Renal pelvis (tissue), 1 donor: ENCODE measurements at regions not wholly inside any gene's neighbourhood (a gene's known extent, or its start where the extent isn't known, plus 50 kb on each side); places are given as distances from the start of the nearest gene placed in this dataset.
A peak's percentile ranks its signal among the peaks of the same experiment; 100 is the strongest.
"Not testable (repeated sequence)": the region's sequence is repeated elsewhere in the genome, so short reads cannot be mapped to it uniquely, and the experiment has no call there.

Experiments used
- DNase-seq: peaks from one replicate; pipeline ENCODE4 v3.0.0-alpha.2; 2013

- DNase-seq: peak; percentile 7
Measured at GRCh38 chr7:32762925-32763293, 128.7 kb downstream of the KBTBD2 start.

- DNase-seq: peak; percentile 24
Measured at GRCh38 chr7:32762206-32762924, 129.2 kb downstream of the KBTBD2 start.

DNA sequence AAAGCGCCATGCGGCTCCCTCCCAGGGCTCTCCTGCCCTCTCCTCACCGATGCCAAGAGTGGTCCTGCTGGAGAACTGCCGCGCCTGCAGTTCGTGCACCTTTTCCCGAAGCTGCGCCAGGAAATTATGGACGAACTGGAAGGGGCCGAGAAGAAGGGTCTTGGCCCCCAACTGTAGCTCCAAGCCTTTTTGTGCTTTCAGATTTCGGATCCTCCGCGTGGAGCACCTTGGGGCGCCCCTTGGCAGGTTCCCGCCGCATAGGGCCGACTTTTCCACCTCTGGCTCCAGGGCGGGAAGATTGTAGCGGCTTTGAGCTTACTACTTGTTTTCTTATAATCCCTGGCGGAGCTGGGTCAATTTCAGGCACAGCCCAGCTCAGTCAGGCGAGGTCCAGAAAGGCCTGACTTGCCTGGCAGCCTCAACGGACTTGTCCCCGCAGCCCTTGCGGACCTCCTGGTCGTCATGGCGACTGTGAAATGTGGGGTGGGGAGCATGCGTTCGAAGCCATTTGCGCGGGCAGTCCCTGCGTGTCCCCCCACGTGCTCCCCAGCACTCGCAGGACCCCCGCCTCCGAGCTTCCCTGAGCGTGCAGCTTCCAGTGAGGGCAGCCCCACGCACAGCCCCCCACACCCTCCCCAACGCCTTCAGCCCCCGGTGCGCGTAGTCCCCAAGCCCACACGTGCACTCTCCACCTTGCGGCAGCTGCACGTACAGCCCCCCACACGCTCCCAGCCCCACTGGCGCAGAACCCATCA, 129.9 kb downstream of the KBTBD2 start:
- peak; percentile 20 for DNase-seq

GRCh38 chr7:32760755-32761154, 130.8 kb downstream of the KBTBD2 start:
- not testable (repeated sequence) for DNase-seq

- DNase-seq: not testable (repeated sequence)
Measured at GRCh38 chr7:32759859-32760258, 131.7 kb downstream of the KBTBD2 start.

DNA sequence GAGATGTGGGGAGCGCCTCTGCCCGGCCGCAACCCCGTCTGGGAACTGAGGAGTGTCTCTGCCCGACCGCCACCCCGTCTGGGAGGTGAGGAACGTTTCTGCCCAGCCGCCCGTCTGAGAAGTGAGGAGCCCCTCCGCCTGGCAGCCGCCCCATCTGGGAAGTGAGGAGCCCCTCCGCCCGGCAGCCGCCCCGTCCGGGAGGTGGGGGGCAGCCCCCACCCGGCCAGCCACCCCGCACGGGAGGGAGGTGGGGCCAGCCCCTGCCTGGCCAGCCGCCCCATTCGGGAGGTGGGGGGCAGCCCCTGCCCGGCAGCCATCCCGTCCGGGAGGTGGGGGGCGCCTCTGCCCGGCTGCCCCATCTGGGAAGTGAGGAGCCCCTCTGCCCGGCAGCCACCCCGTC, 137.7 kb downstream of the KBTBD2 start:
- not testable (repeated sequence) for DNase-seq

DNA sequence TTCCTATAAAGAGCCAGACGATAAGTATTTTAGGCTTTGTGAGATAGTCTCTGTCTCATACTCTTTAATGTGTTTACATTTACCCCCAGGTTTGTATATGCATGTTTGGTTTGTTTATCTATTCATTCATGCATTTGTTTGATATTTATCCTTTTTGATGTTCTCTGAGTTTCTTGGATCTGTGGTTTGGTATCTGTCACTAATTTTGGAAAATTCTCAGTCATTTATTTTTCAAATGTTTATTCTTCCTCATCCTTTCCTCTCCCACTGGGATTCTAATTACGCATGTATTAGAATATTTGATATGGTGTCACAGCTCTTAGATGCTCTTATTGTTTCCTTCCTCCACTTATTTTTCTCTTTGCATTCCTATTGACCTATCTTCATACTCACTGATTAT, 143.2 kb downstream of the KBTBD2 start:
- DNase-seq: not testable (repeated sequence)

GRCh38 chr7:32747443-32748148, 144.0 kb downstream of the KBTBD2 start:
- DNase-seq: not testable (repeated sequence)

GRCh38 chr7:32741853-32742476, 149.6 kb downstream of the KBTBD2 start:
- not testable (repeated sequence) for DNase-seq

- not testable (repeated sequence) for DNase-seq
Measured at GRCh38 chr7:32739749-32740148, 151.8 kb downstream of the KBTBD2 start.

DNA sequence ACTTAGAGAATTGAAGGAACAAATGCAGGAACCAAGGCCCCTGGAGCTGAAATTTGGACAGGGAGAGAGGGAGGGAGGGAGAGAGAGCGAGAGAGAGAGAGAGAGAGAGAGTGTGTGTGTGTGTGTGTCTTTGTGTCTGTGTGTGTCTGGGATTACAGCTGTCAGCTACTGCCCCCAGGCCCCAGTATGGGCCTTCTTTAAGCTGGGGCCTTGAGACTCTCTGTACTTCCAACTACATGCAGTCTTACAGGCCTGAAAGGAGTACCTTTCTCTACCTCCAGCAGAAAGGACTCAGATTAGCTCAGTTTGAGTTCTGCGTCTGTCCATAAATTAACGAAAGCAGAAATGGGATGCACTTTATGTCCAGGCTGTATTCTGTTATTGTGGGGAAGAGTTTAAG, 153.2 kb downstream of the KBTBD2 start:
- DNase-seq: not testable (repeated sequence)

GRCh38 chr7:32732767-32733166, 158.8 kb downstream of the KBTBD2 start:
- DNase-seq: not testable (repeated sequence)

GRCh38 chr7:32729335-32729675, 162.3 kb downstream of the KBTBD2 start:
- not testable (repeated sequence) for DNase-seq

- peak; percentile 58 for DNase-seq
Measured at GRCh38 chr7:32728412-32729334, 162.9 kb downstream of the KBTBD2 start.

DNA sequence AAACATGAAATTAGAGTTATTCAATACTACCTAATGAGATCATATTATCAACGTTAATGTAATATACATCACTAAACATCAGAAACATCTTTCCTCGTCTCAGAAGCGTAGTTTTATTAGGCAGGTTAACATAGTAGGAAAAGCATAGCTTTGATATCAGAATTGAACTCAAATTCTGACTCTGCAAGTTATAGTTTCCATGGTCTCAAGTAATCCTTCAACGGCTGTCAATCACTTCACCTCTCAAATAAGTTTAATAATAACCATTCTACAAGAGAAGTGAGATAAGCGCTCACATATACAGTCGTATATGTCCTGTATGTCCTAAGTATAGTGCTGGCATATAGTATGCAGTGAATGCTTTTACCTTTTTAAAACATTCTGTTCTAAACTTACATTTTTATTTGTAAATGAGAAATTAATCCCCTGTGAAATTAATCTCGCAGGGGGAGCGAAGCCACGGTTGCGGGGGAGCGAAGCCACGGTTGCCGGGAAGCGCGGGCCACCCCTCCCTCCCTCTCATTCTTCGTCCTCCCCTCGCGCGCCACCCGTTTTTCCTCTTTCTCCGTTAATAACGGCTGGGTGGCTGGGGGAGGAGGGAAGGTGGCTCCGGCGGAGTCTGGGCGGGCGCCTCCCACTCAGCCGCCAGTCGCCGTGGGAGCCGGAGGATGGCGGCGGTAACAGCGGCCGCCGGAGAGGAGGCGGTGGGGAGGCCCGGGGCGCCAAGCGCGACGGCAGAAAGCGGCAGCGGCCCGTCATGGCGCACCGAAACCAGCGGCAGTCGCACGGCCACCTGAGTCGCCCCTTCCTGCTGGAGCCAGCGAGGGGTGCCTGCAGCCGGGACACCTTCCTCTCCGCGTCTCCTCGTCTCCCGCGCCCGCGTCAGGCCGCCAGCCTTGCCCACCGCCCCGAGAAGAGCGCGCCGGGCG, 163.8 kb downstream of the KBTBD2 start:
- DNase-seq: peak; percentile 48

DNA sequence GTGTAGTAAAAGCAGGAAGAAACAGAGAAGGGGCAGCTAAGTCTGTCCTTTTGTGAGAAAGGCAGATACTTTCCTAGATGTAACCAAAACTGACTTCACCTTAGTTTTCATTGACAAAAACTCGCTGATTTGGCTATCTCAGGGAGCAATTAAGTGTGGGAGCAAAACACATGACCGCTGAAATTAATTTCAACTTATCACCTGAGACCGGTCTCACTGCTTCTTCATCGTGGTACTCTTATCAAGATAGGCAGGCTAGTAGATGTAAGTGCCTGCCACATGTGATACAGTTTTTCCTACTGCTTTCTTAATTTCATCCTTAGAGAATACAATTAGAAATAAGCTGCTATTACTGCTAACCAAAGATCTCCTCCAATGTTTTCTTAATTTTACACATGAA, 168.7 kb downstream of the KBTBD2 start:
- DNase-seq: not testable (repeated sequence)

DNA sequence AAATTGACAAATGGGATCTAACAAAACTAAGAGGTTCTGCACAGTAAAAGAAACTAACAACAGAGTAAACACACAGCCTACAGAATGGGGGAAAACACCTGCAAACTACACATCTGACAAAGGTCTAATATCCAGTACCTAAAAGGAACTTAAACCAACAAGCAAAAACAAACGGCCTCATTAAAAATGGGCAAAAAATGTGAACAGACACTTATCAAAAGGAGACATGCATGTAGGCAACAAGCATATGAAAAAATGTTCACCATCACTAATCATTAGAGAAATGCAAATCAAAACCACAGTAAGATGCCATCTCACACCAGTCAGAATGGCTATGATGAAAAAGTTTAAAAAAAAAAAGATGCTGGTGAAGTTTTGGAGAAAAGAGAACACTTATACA, 197.4 kb downstream of the KBTBD2 start:
- DNase-seq: no peak

DNA sequence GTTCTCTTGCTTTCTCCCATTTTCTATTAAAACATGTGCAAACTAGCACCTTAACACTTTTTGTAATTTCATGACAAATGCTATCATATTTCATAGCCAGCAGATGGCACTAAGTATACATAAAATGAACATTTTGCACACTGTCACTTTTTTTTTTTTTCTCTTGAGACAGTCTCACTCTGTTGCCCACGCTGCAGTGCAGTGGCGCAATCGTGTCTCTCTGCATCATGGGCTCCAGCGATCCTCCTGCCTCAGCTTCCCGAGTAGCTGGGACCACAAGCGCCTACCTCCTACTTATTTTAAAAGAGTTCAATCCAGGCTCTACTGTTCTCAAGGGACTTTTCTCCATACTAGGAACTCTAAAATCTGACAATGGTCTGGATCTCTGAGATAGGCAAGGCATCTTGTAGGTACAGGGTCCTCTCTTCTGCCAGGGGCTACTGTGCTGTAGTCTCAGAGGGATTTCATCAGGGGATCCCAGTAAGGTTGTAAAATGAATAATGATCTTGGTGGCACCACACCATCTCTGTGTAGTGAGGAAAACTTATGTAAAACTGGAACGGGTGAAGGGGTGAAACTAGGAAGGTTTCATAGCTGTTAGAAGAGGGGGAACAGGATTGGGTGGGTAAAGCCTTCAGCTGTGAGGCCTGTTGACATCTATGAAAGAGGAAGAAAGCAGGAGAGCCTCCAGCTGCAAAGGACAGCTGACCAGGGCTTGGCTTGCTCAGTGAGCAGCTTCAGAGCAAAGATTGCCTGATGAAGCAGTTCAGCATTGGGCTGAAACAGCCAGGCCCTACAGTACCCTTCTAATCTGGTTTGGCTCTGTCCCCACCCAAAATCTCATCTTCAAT, 196.9 kb downstream of the AVL9 start:
- DNase-seq: not testable (repeated sequence)

- not testable (repeated sequence) for DNase-seq
Measured at GRCh38 chr7:32688092-32688491, 192.8 kb downstream of the AVL9 start.
